CD14-positive monocyte (primary cell): ENCODE measurements at regions not wholly inside any gene's neighbourhood (a gene's known extent, or its start where the extent isn't known, plus 50 kb on each side); places are given as distances from the start of the nearest gene placed in this dataset.

Experiments used
- DNase-seq, 3 donors: peaks; one replicate each; pipeline ENCODE4 v3.0.0-alpha.2; 2011 to 2022
- H2AFZ ChIP-seq: 2 replicates; pipeline ENCODE4 v1.6.0; 2012; ENCODE audit warnings: mild to moderate bottlenecking, low read depth, low read length, inconsistent platforms; ENCODE audit not compliant: insufficient read depth, poor library complexity, severe bottlenecking
- H3K27ac ChIP-seq, 2 donors: 1 replicate in 1 of 2; 2 replicates in 1 of 2; pipeline ENCODE4 v1.5.1; 2012 to 2013; ENCODE audit warnings: low read length in 2 of 2, control low read depth in 1 of 2, inconsistent platforms in 1 of 2, low read depth in 1 of 2, mild to moderate bottlenecking in 1 of 2
- H3K27me3 ChIP-seq, 2 donors: one replicate each; pipeline versions ENCODE4 v1.6.0 to v1.6.1; 2011 to 2013; ENCODE audit warnings: low read length in 2 of 2; ENCODE audit not compliant: control insufficient read depth in 2 of 2, insufficient read depth in 2 of 2
- H3K36me3 ChIP-seq, 2 donors: replicated peaks in 1 of 2; 1 replicate in 1 of 2; 2 replicates in 1 of 2; pipeline versions ENCODE4 v1.5.1 to v1.6.1; 2012 to 2013; ENCODE audit warnings: low read length in 2 of 2, control low read depth in 1 of 2, inconsistent platforms in 1 of 2, mild to moderate bottlenecking in 1 of 2; ENCODE audit not compliant: insufficient read depth in 2 of 2, control insufficient read depth in 1 of 2
- H3K4me1 ChIP-seq, 2 donors: 1 replicate in 1 of 2; 2 replicates in 1 of 2; pipeline versions ENCODE4 v1.5.1 to v1.6.1; 2012 to 2013; ENCODE audit warnings: low read length in 2 of 2, control low read depth in 1 of 2, inconsistent platforms in 1 of 2, mild to moderate bottlenecking in 1 of 2, moderate library complexity in 1 of 2; ENCODE audit not compliant: insufficient read depth in 2 of 2, control insufficient read depth in 1 of 2
- H3K4me2 ChIP-seq: replicated peaks from 2 replicates; pipeline ENCODE3; 2012; ENCODE audit warnings: low read length, moderate library complexity, mild to moderate bottlenecking; ENCODE audit not compliant: poor library complexity, severe bottlenecking; ENCODE audit errors: extremely low read depth
- H3K4me3 ChIP-seq, 3 experiments: fragments of 200-600 bp in 1 of 3; sonication (generic) in 1 of 3; replicated peaks in 1 of 3; 1 replicate in 2 of 3; 2 replicates in 1 of 3; pipeline ENCODE4 v1.5.1; 2011 to 2013; ENCODE audit warnings: low read length in 3 of 3, mild to moderate bottlenecking in 3 of 3, control low read depth in 2 of 3, low read depth in 2 of 3, inconsistent platforms in 1 of 3, moderate library complexity in 1 of 3
- H3K79me2 ChIP-seq: 2 replicates; pipeline ENCODE4 v1.6.0; 2012; ENCODE audit warnings: mild to moderate bottlenecking, control low read depth, inconsistent platforms, low read length, moderate library complexity; ENCODE audit not compliant: insufficient read depth
- H3K9ac ChIP-seq: 2 replicates; pipeline ENCODE4 v1.6.0; 2017; ENCODE audit warnings: low read length, mild to moderate bottlenecking; ENCODE audit not compliant: insufficient read depth, poor library complexity, severe bottlenecking
- H3K9me3 ChIP-seq, 2 donors: replicated peaks in 1 of 2; 1 replicate in 1 of 2; 2 replicates in 1 of 2; pipeline versions ENCODE4 v1.5.1 to v1.6.1; 2012 to 2013; ENCODE audit warnings: low read length in 2 of 2, control low read depth in 1 of 2; ENCODE audit not compliant: control insufficient read depth in 1 of 2, insufficient read depth in 1 of 2
- H4K20me1 ChIP-seq: 2 replicates; pipeline ENCODE4 v1.6.0; 2012; ENCODE audit warnings: mild to moderate bottlenecking, low read length, control low read depth, moderate library complexity; ENCODE audit not compliant: insufficient read depth
- H3K27ac Mint-ChIP-seq, 7 donors: one replicate each; pipeline ENCODE4 v1.8.0; 2020; ENCODE audit warnings: mild to moderate bottlenecking in 7 of 7, mixed read lengths in 7 of 7, moderate library complexity in 6 of 7, inconsistent platforms in 2 of 7
- H3K27me3 Mint-ChIP-seq, 3 donors: one replicate each; pipeline ENCODE4 v1.8.0; 2021 to 2022; ENCODE audit warnings: low read depth in 3 of 3, mild to moderate bottlenecking in 3 of 3, mixed read lengths in 3 of 3, moderate library complexity in 3 of 3, inconsistent platforms in 1 of 3
- H3K36me3 Mint-ChIP-seq, 2 donors: one replicate each; pipeline ENCODE4 v1.8.0; 2020; ENCODE audit warnings: mixed read lengths in 2 of 2, inconsistent platforms in 1 of 2, mild to moderate bottlenecking in 1 of 2
- H3K4me1 Mint-ChIP-seq: one replicate; pipeline ENCODE4 v1.8.0; 2020; ENCODE audit warnings: mild to moderate bottlenecking, mixed read lengths
- H3K4me3 Mint-ChIP-seq, 2 donors: one replicate each; pipeline ENCODE4 v1.8.0; 2020; ENCODE audit warnings: mild to moderate bottlenecking in 2 of 2, mixed read lengths in 2 of 2, moderate library complexity in 1 of 2
- H3K9me3 Mint-ChIP-seq, 7 donors: one replicate each; pipeline ENCODE4 v1.8.0; 2020 to 2022; ENCODE audit warnings: mixed read lengths in 7 of 7, mild to moderate bottlenecking in 6 of 7, moderate library complexity in 6 of 7, inconsistent platforms in 2 of 7
- WGBS: methylation state at CpG from one replicate; pipeline ENCODE4 v1.1.5; 2013; ENCODE audit warnings: missing lambda C conversion rate; ENCODE audit not compliant: insufficient coverage; 5-methylcytosine and 5-hydroxymethylcytosine counted together
- intact Hi-C, 2 donors: fragments of 100-400 bp; cut with micrococcal nuclease; formaldehyde crosslinking; loops; one replicate each; pipeline versions ENCODE4 v1.15.0 to v1.15.1; 2023
- TF ChIP-seq, protein P1 (sequence below): fragments of 200-600 bp; IDR thresholded peaks from one replicate; pipeline ENCODE4 v1.8.0; 2022; ENCODE audit warnings: antibody characterized with exemption, mild to moderate bottlenecking

DNA sequence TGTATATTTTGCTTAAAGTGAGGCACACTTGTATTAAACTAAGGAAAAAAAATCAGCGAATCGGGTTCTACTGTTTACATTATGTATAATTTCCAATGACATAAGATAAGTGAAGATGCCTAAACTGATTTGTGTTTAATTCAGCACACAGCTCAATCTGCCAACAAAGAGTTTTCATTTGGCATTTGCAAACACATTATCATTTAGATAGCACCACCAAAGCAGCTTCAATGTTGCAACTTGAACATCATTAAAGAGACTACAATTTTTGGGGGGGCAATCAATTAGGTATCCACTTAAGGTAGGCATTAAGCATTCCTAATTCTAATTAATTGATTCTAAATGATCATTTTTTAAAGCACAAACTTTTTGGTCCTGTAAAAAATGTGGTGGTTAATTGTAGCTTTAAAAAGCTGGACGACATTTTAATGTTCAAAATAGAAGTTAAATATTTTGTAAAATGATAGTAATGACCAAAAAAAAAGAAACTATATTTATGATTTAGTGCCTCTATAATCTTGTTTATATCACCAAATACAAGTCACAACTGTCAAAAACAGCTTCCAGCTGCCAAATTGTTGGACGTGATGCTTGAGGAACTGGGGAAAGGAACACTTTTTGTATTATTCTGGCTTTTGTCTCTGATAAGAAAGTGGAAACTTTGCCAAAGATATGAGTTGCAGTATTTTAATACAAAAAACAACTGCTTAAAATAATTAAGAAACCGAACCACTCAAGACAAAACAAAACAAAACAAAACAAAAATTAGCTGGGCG is 57.1 kb downstream of the CYCS start:
- no peaks in the 10 kb centered on the region for H3K4me1 ChIP-seq
- H3K9ac ChIP-seq: no peak overlapping the region
- H3K4me3 ChIP-seq: no peak overlapping the region
- no peaks in the 10 kb centered on the region for H3K36me3 ChIP-seq
- H3K4me2 ChIP-seq: no peak overlapping the region
- Mint-ChIP-seq H3K27ac (no peak overlapping the region), H3K27me3 (peaks cover 0 to 5% (median 3%) of the 10 kb centered on the region in 3 donors), H3K4me3 (no peak overlapping the region), H3K9me3 (no peaks in the 10 kb centered on the region), H3K4me1 (peaks cover 1% of the 10 kb centered on the region), H3K36me3 (no peaks in the 10 kb centered on the region)
- no peak for DNase-seq
- H3K9me3 ChIP-seq: no peaks in the 10 kb centered on the region
- no peak overlapping the region for H2AFZ ChIP-seq
- no peaks in the 10 kb centered on the region for H4K20me1 ChIP-seq
- H3K27ac ChIP-seq: no peak overlapping the region
- TF ChIP-seq, protein P1, sequence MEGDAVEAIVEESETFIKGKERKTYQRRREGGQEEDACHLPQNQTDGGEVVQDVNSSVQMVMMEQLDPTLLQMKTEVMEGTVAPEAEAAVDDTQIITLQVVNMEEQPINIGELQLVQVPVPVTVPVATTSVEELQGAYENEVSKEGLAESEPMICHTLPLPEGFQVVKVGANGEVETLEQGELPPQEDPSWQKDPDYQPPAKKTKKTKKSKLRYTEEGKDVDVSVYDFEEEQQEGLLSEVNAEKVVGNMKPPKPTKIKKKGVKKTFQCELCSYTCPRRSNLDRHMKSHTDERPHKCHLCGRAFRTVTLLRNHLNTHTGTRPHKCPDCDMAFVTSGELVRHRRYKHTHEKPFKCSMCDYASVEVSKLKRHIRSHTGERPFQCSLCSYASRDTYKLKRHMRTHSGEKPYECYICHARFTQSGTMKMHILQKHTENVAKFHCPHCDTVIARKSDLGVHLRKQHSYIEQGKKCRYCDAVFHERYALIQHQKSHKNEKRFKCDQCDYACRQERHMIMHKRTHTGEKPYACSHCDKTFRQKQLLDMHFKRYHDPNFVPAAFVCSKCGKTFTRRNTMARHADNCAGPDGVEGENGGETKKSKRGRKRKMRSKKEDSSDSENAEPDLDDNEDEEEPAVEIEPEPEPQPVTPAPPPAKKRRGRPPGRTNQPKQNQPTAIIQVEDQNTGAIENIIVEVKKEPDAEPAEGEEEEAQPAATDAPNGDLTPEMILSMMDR: no peak
- H3K27me3 ChIP-seq: no peaks in the 10 kb centered on the region
- no peaks in the 10 kb centered on the region for H3K79me2 ChIP-seq
- intact Hi-C loops: loop anchor here in 1 of 2 donors (5.0 kb wide), 1 partner anchor 256 kb away; no protein-coding TSS in a partner anchor
- WGBS: no CpG with 5 or more reads among the region's 6 CpGs

DNA sequence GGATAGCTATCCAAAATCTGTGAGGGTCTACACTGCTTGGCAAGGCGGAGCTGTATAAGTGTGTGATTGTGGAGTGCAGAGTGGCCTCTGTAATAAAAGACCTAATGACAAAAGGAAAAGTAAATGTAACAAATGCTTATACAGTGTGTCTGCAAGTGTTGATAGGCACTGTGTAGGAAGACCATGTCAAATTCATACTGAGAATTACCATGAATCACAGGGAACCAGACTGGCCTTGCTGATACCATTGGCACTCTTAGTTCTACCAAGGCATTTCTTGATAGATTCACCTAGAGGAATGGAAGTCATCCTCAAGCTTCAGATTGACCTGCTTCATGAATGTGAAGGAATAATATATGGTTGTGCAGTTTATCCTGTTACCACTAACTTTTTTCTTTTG is 58.8 kb downstream of the CYCS start:
- Histone ChIP-seq H3K9ac (no peak overlapping the region), H3K27me3 (no peaks in the 10 kb centered on the region), H3K79me2 (no peaks in the 10 kb centered on the region), H3K27ac (no peak overlapping the region), H3K4me1 (no peaks in the 10 kb centered on the region), H2AFZ (no peak overlapping the region), H3K4me2 (no peak overlapping the region), H3K9me3 (no peaks in the 10 kb centered on the region), H3K4me3 (no peak overlapping the region), H3K36me3 (no peaks in the 10 kb centered on the region), H4K20me1 (no peaks in the 10 kb centered on the region)
- no peak overlapping the region for H3K27ac Mint-ChIP-seq
- no peaks in the 10 kb centered on the region for H3K36me3 Mint-ChIP-seq
- peaks cover 1% of the 10 kb centered on the region for H3K4me1 Mint-ChIP-seq
- 70% methylated on average over 1 of the region's 1 CpG for WGBS
- intact Hi-C loops: loop anchor here in 1 of 2 donors (5.0 kb wide), 1 partner anchor 254 kb away; no protein-coding TSS in a partner anchor
- H3K27me3 Mint-ChIP-seq: peaks cover 0 to 6% (median 5%) of the 10 kb centered on the region in 3 donors
- H3K4me3 Mint-ChIP-seq: no peak overlapping the region
- TF ChIP-seq, protein P1: no peak
- no peaks in the 10 kb centered on the region for H3K9me3 Mint-ChIP-seq
- no peak for DNase-seq
